Keratinocyte (primary cell): ENCODE measurements at regions not wholly inside any gene's neighbourhood (a gene's known extent, or its start where the extent isn't known, plus 50 kb on each side); places are given as distances from the start of the nearest gene placed in this dataset.

Experiments used
- DNase-seq: peaks from one replicate; pipeline ENCODE4 v3.0.0-alpha.2; 2011; ENCODE audit warnings: low read depth, missing footprints, low spot score
- FAIRE-seq: peaks from 2 replicates; lab custom pipeline; 2011; peaks lifted over from hg19 to GRCh38; lab: Jason Lieb, UNC
- H2AFZ ChIP-seq: 2 replicates; pipeline ENCODE4 v1.6.0; 2012; ENCODE audit warnings: low read length, control low read depth, inconsistent platforms; ENCODE audit not compliant: control insufficient read depth
- H3K27ac ChIP-seq: 2 replicates; pipeline ENCODE4 v1.5.1; 2011; ENCODE audit warnings: low read length; ENCODE audit not compliant: control insufficient read depth, insufficient read depth
- H3K27me3 ChIP-seq: 3 replicates; pipeline ENCODE4 v1.6.0; 2011; ENCODE audit warnings: low read length; ENCODE audit not compliant: control insufficient read depth, insufficient read depth; ENCODE audit errors: extremely low read depth
- H3K36me3 ChIP-seq, 2 experiments: 2 replicates in 1 of 2; 3 replicates in 1 of 2; pipeline ENCODE4 v1.5.1; 2011; ENCODE audit warnings: low read length in 2 of 2, mild to moderate bottlenecking in 1 of 2; ENCODE audit not compliant: control insufficient read depth in 2 of 2, insufficient read depth in 2 of 2; ENCODE audit errors: extremely low read depth in 1 of 2
- H3K4me1 ChIP-seq: 3 replicates; pipeline ENCODE4 v1.5.1; 2011; ENCODE audit warnings: low read length; ENCODE audit not compliant: control insufficient read depth, insufficient read depth; ENCODE audit errors: extremely low read depth
- H3K4me2 ChIP-seq: 3 replicates; pipeline ENCODE4 v1.6.0; 2011; ENCODE audit warnings: low read depth, low read length; ENCODE audit not compliant: control insufficient read depth, insufficient read depth; ENCODE audit errors: extremely low read depth
- H3K4me3 ChIP-seq, 3 experiments: fragments of 200-600 bp in 1 of 3; sonication (generic) in 1 of 3; 2 replicates in 2 of 3; 3 replicates in 1 of 3; pipeline ENCODE4 v1.5.1; 2011 to 2016; ENCODE audit warnings: low read length in 3 of 3, mild to moderate bottlenecking in 3 of 3, control low read depth in 2 of 3, inconsistent platforms in 1 of 3, low read depth in 1 of 3, mixed read lengths in 1 of 3, mixed run types in 1 of 3, moderate library complexity in 1 of 3; ENCODE audit not compliant: control insufficient read depth in 2 of 3, insufficient read depth in 2 of 3; ENCODE audit errors: extremely low read depth in 1 of 3
- H3K79me2 ChIP-seq: 2 replicates; pipeline ENCODE4 v1.6.0; 2012; ENCODE audit warnings: low read length; ENCODE audit not compliant: control insufficient read depth, insufficient read depth
- H3K9ac ChIP-seq: 3 replicates; pipeline ENCODE4 v1.6.0; 2011; ENCODE audit warnings: low read length; ENCODE audit not compliant: control insufficient read depth, insufficient read depth; ENCODE audit errors: extremely low read depth
- H3K9me1 ChIP-seq: 3 replicates; pipeline ENCODE4 v1.6.0; 2011; ENCODE audit warnings: low read length; ENCODE audit not compliant: control insufficient read depth, insufficient read depth; ENCODE audit errors: extremely low read depth
- H3K9me3 ChIP-seq: 2 replicates; pipeline ENCODE4 v1.5.1; 2012; ENCODE audit warnings: low read depth, low read length; ENCODE audit not compliant: control insufficient read depth
- H4K20me1 ChIP-seq: 3 replicates; pipeline ENCODE4 v1.6.0; 2011; ENCODE audit warnings: low read length; ENCODE audit not compliant: control insufficient read depth, insufficient read depth; ENCODE audit errors: extremely low read depth
- EZH2 ChIP-seq: IDR thresholded peaks from one replicate; pipeline ENCODE4 v1.6.1; 2012; ENCODE audit warnings: inconsistent platforms, mild to moderate bottlenecking, low read length, moderate library complexity
- dilution Hi-C: fragments of 300-500 bp; cut with MboI; formaldehyde crosslinking; loops from one replicate; pipeline ENCODE4 v1.7.0; 2020; ENCODE audit warnings: low sequenced_read_pairs; ENCODE audit not compliant: extremely low pct_ligation_motif_present
- TF ChIP-seq, protein P1 (sequence below), 3 experiments: IDR thresholded peaks in 1 of 3; conservative IDR thresholded peaks in 1 of 3; optimal IDR thresholded peaks in 1 of 3; 2 replicates in 2 of 3; 3 replicates in 1 of 3; pipeline versions ENCODE3 to v1.5.1; 2011; ENCODE audit warnings: low read length in 3 of 3, mild to moderate bottlenecking in 3 of 3, moderate library complexity in 2 of 3, control low read depth in 1 of 3, inconsistent platforms in 1 of 3; ENCODE audit not compliant: insufficient read depth in 2 of 3; ENCODE audit errors: extremely low read depth in 1 of 3

DNA sequence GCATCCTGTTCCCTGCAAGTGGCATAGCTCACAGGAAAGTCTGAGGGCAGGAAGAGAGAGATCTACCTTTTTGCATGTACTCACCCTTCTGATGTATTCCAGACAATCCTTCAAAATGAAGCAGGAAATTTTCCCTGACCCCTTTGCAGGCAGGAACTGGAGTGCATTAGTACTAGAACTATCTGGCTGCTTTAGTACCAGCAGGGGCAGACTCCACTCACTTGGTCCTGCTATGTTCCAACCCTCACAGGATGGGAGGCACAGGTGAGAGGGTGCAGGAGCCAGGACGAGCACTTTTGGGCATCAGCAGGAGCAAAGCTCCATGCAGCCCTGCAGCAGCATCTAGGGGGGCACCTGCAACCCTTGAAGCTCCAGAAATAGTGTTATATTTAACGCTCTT is 116.3 kb upstream of the IGF1 start:
- H3K27ac ChIP-seq: no peak overlapping the region
- FAIRE-seq (no peak), DNase-seq (no peak)
- dilution Hi-C loops: no loop called here
- no peaks in the 10 kb centered on the region for H3K36me3 ChIP-seq
- H3K4me2 ChIP-seq: no peak overlapping the region
- no peaks in the 10 kb centered on the region for H4K20me1 ChIP-seq
- no peaks in the 10 kb centered on the region for H3K4me1 ChIP-seq
- H3K4me3 ChIP-seq: no peak overlapping the region
- no peak overlapping the region for H2AFZ ChIP-seq
- H3K9ac ChIP-seq: no peak overlapping the region
- no peaks in the 10 kb centered on the region for H3K27me3 ChIP-seq
- no peaks in the 10 kb centered on the region for H3K9me1 ChIP-seq
- TF ChIP-seq EZH2: no peak
- TF ChIP-seq, protein P1, sequence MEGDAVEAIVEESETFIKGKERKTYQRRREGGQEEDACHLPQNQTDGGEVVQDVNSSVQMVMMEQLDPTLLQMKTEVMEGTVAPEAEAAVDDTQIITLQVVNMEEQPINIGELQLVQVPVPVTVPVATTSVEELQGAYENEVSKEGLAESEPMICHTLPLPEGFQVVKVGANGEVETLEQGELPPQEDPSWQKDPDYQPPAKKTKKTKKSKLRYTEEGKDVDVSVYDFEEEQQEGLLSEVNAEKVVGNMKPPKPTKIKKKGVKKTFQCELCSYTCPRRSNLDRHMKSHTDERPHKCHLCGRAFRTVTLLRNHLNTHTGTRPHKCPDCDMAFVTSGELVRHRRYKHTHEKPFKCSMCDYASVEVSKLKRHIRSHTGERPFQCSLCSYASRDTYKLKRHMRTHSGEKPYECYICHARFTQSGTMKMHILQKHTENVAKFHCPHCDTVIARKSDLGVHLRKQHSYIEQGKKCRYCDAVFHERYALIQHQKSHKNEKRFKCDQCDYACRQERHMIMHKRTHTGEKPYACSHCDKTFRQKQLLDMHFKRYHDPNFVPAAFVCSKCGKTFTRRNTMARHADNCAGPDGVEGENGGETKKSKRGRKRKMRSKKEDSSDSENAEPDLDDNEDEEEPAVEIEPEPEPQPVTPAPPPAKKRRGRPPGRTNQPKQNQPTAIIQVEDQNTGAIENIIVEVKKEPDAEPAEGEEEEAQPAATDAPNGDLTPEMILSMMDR (optimal IDR thresholded peaks at IDR 0.05 in 1 of 3, IDR thresholded peaks at IDR 0.05 in 1 of 3, conservative IDR thresholded peaks at IDR 0.05 in 1 of 3; ENCODE audit: extremely low read depth in 1 of 3, insufficient read depth in 2 of 3, low read length in 3 of 3): no peak
- H3K79me2 ChIP-seq: no peaks in the 10 kb centered on the region
- no peaks in the 10 kb centered on the region for H3K9me3 ChIP-seq

DNA sequence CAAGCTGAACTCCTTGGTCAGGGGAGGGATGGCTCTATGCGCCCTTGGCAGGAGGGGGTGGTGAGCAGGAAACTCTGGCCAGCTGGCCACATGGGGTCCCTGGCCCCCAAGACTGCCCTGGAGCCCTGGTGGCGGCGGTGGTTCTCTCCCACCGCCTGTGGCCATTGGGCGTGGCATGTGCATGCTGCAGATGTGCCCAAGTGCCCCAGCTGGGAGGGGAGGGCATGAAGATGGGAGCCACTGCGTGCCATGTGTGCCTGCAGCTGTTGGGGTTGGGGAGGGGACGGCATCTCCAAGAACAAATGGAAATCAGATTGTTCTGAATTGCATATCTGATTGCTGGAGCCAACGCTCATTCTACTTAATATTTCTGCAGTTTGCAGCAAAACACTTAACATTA is 115.7 kb upstream of the IGF1 start:
- no peak for FAIRE-seq
- H3K27ac ChIP-seq: no peak overlapping the region

More for the DNA sequence above, 115.7 kb upstream of the IGF1 start:
- no peaks in the 10 kb centered on the region for H3K4me1 ChIP-seq
- H3K4me2 ChIP-seq: no peak overlapping the region
- dilution Hi-C loops: no loop called here
- no peak for TF ChIP-seq EZH2
- TF ChIP-seq, protein P1 (optimal IDR thresholded peaks at IDR 0.05 in 1 of 3, IDR thresholded peaks at IDR 0.05 in 1 of 3, conservative IDR thresholded peaks at IDR 0.05 in 1 of 3; ENCODE audit: extremely low read depth in 1 of 3, insufficient read depth in 2 of 3, low read length in 3 of 3): no peak
- no peak overlapping the region for H3K9ac ChIP-seq
- H2AFZ ChIP-seq: no peak overlapping the region
- H3K79me2 ChIP-seq: no peaks in the 10 kb centered on the region
- H3K9me3 ChIP-seq: no peaks in the 10 kb centered on the region
- H3K27me3 ChIP-seq: no peaks in the 10 kb centered on the region
- no peaks in the 10 kb centered on the region for H3K36me3 ChIP-seq
- H3K4me3 ChIP-seq: no peak overlapping the region
- no peak for DNase-seq
- H4K20me1 ChIP-seq: no peaks in the 10 kb centered on the region
- H3K9me1 ChIP-seq: no peaks in the 10 kb centered on the region
